ENCODE measurements at regions not wholly inside any gene's neighbourhood (a gene's known extent, or its start where the extent isn't known, plus 50 kb on each side); places are given as distances from the start of the nearest gene placed in this dataset.

DNA sequence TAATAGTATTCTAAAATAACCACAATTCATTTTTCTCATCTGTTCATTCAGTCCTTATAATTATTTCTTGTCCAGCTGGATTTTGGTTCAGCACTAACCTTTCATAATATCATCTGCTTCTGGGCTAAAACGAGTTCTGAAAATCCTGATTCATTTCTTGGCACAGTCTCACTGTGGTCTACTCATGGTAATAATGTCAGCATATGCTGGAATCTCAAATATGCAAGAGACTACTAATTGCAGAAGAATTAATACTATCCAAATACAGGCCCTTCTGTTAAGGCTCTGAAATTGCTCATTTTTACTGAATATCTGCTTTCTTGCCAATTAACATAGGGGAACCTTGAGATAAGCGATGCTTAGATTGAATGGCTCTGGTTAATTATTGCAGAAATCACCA, 597.1 kb downstream of the RPL10L start:
- H3K4me3 ChIP-seq (ENCODE audit: low read depth, poor library complexity, severe bottlenecking): no peak overlapping the region
- WGBS, 2 donors: 53 to 56% methylated on average over 2 of the region's 2 CpGs
- intact Hi-C loops (cut with DNase I; ENCODE audit: low total_unique reads): no loop called here
- no peak for TF ChIP-seq POLR2A (IDR thresholded peaks at IDR 0.05)
- TF ChIP-seq, protein P1, sequence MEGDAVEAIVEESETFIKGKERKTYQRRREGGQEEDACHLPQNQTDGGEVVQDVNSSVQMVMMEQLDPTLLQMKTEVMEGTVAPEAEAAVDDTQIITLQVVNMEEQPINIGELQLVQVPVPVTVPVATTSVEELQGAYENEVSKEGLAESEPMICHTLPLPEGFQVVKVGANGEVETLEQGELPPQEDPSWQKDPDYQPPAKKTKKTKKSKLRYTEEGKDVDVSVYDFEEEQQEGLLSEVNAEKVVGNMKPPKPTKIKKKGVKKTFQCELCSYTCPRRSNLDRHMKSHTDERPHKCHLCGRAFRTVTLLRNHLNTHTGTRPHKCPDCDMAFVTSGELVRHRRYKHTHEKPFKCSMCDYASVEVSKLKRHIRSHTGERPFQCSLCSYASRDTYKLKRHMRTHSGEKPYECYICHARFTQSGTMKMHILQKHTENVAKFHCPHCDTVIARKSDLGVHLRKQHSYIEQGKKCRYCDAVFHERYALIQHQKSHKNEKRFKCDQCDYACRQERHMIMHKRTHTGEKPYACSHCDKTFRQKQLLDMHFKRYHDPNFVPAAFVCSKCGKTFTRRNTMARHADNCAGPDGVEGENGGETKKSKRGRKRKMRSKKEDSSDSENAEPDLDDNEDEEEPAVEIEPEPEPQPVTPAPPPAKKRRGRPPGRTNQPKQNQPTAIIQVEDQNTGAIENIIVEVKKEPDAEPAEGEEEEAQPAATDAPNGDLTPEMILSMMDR (IDR thresholded peaks at IDR 0.05): no peak
- no peak for DNase-seq (ENCODE audit: low spot score in 2 of 2)

DNA sequence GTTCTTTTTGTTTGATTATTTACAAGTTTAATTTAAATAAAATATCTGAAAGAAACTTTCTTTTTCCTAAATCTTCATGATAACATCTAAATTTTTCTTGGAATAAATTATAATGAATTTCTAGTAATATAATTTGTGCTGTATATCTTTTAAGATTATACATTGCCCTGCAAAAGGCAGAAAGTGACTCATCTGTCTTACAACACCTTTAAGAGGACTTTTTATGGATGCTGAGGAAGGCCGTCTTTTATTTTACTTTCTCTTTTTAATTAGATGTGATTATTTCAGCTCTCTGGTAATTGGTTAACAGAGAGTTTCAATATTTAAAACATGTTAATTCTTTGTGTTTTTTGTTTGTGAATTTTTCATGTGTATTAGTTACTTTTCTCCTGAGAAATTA, 598.4 kb downstream of the RPL10L start:
- no peak for TF ChIP-seq POLR2A (IDR thresholded peaks at IDR 0.05)
- TF ChIP-seq, protein P1 (IDR thresholded peaks at IDR 0.05): no peak
- DNase-seq (ENCODE audit: low spot score in 2 of 2): no peak
- intact Hi-C loops (cut with DNase I; ENCODE audit: low total_unique reads): no loop called here
- H3K4me3 ChIP-seq (ENCODE audit: low read depth, poor library complexity, severe bottlenecking): no peak overlapping the region
- WGBS, 2 donors: 76 to 78% methylated on average over 1 of the region's 1 CpG

DNA sequence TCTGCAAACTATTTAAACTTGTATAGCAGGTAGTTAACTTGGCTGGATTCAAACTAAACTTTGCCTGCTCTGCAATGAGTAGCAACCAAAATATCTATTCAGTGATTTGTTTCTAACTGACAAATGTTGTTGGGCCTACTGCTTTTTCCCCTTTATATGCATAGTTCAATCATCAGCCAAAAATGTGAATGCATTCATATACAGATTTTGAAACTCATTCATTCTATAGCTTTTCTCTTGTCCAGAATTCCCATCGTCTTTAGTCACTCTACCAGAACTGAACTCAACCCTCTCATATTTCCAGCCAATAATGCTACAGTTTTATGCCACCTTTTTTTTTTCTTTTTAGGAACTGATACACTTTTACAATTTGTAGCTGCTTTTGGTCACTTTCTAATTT, 599.8 kb downstream of the RPL10L start:
- no peak for DNase-seq (ENCODE audit: low spot score in 2 of 2)
- intact Hi-C loops (cut with DNase I; ENCODE audit: low total_unique reads): no loop called here
- TF ChIP-seq, protein P1 (IDR thresholded peaks at IDR 0.05): no peak
- H3K4me3 ChIP-seq (ENCODE audit: low read depth, poor library complexity, severe bottlenecking): no peak overlapping the region
- WGBS, 2 donors: 80 to 86% methylated on average over 1 of the region's 1 CpG

DNA sequence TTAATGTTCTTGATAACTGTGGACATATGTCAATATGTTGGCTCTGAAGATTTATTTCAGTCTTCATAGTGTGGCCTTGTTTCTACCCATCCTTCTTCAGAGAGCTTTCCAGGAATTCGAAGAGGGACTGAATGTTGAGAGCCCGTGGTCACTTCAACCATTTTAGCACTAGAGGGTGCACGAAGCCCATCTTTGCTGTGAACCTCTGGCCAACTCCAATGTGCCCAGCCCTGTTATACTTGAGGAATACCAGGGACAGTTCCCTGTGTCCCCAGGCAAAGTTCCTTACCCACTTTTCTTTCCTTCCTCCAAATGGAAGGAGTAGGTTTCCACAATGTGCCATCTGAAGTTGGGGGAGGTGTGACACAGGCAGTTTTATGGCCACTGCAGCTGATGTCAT, 603.5 kb downstream of the RPL10L start:
- TF ChIP-seq, protein P1 (IDR thresholded peaks at IDR 0.05): no peak
- TF ChIP-seq POLR2A (IDR thresholded peaks at IDR 0.05): no peak
- 48% methylated on average over 3 of the region's 3 CpGs for WGBS, 2 donors
- intact Hi-C loops (cut with DNase I; ENCODE audit: low total_unique reads): no loop called here

DNA sequence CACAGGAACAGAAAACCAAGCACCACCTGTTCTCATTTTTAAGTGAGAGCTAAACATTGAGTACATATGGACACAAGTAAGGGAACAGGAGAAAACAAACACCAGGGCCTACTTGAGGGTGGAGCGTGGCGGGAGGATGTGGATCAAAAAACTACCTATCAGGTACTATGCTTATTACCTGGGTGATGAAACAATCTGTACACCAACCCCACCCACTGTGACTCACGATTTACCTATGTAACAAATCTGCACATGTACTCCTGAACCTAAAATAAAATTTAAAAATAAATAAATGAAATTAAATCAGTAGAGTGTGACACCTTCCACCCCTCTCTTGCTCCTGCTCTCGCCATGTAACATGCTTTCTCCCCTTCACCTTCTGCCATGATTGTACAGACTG, 615.5 kb downstream of the RPL10L start:
- no peak for DNase-seq (ENCODE audit: low spot score in 2 of 2)
- intact Hi-C loops (cut with DNase I; ENCODE audit: low total_unique reads): no loop called here
- no peak for TF ChIP-seq POLR2A (IDR thresholded peaks at IDR 0.05)
- TF ChIP-seq, protein P1 (IDR thresholded peaks at IDR 0.05): no peak
- WGBS, 2 donors: 59 to 74% methylated on average over 4 of the region's 4 CpGs
- H3K4me3 ChIP-seq (ENCODE audit: low read depth, poor library complexity, severe bottlenecking): no peak overlapping the region

More for the DNA sequence above, 603.5 kb downstream of the RPL10L start:
- DNase-seq (ENCODE audit: low spot score in 2 of 2): no peak
- H3K4me3 ChIP-seq (ENCODE audit: low read depth, poor library complexity, severe bottlenecking): no peak overlapping the region

DNA sequence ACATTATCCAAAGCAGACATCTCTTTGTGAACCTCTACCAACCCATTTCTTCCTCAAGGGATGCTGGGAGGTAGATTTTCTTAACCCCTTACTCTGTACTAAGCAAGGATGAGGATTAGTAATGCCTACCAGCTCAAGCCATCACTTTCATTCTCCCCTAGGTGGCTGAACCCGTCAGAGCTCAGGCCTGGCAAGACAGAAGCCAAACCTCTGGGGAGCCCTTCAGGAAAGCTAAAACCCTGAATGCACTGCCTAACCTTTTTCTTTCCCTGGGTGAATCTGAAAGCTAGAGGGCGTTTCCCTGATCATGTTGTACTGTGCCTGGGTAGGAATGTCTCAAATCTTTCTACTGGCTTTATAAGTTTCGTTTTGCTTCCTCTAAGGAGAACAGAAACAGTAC, 617.3 kb downstream of the RPL10L start:
- intact Hi-C loops (cut with DNase I; ENCODE audit: low total_unique reads): no loop called here
- no peak overlapping the region for H3K4me3 ChIP-seq (ENCODE audit: low read depth, poor library complexity, severe bottlenecking)
- DNase-seq (ENCODE audit: low spot score in 2 of 2): no peak
- no peak for TF ChIP-seq POLR2A (IDR thresholded peaks at IDR 0.05)
- TF ChIP-seq, protein P1 (IDR thresholded peaks at IDR 0.05): no peak
- WGBS, 2 donors: 62 to 75% methylated on average over 3 of the region's 3 CpGs
